ENCODE measurements at regions not wholly inside any gene's neighbourhood (a gene's known extent, or its start where the extent isn't known, plus 50 kb on each side); places are given as distances from the start of the nearest gene placed in this dataset.

DNA sequence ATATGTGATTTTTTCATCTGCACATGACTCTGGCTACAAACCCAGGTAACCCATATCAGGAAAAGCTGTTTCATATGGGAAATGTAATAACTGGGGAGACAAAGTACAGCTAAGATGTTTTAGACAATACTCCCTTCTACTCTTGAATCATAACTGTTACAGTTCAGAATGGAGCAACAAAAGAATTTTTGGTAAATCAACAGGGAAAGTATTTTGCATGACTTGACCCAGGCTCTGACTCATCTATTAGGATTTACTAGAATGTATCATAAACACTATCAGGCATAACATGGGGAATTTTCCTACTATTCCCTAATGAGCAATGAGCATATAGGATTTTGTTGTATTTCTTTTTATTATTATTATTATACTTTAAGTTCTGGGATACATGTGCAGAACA lies 553.0 kb downstream of the SLC16A7 start:
- TF ChIP-seq, protein P1, sequence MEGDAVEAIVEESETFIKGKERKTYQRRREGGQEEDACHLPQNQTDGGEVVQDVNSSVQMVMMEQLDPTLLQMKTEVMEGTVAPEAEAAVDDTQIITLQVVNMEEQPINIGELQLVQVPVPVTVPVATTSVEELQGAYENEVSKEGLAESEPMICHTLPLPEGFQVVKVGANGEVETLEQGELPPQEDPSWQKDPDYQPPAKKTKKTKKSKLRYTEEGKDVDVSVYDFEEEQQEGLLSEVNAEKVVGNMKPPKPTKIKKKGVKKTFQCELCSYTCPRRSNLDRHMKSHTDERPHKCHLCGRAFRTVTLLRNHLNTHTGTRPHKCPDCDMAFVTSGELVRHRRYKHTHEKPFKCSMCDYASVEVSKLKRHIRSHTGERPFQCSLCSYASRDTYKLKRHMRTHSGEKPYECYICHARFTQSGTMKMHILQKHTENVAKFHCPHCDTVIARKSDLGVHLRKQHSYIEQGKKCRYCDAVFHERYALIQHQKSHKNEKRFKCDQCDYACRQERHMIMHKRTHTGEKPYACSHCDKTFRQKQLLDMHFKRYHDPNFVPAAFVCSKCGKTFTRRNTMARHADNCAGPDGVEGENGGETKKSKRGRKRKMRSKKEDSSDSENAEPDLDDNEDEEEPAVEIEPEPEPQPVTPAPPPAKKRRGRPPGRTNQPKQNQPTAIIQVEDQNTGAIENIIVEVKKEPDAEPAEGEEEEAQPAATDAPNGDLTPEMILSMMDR (IDR thresholded peaks at IDR 0.05; ENCODE audit: poor library complexity, severe bottlenecking), result no peak
- Histone ChIP-seq H3K4me3 (ENCODE audit: severe bottlenecking) (no peak overlapping the region), H3K4me1 (ENCODE audit: insufficient read depth, poor library complexity, severe bottlenecking) (peaks cover 36% of the 10 kb centered on the region), H3K36me3 (ENCODE audit: low read depth) (no peaks in the 10 kb centered on the region), H3K27me3 (ENCODE audit: insufficient read depth, poor library complexity, severe bottlenecking) (no peaks in the 10 kb centered on the region), H3K9me3 (ENCODE audit: severe bottlenecking) (no peaks in the 10 kb centered on the region), H3K27ac (ENCODE audit: poor library complexity, severe bottlenecking) (peak overlapping the region; percentile 95)
- no peak for DNase-seq (ENCODE audit: low spot score)
- peak; percentile 80 for ATAC-seq (ENCODE audit: low read depth)

DNA sequence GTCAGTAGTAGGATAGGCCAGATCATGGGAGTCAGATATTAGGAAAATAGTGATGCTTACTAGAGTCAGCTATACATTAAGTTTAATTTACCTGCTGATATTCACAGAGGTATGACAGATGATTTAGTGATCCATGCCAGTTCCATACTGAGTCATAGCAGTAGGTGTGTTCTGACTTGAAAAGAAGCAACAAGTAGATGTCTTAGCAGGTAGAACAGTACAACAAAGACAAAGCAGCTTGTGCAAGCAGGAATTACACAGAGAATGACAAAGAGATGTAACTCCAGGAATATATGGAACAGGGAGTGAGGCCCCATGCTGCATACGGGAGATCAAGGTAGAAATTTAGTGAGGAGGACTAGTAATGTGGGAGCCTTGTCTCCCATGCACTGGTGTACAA lies 556.9 kb downstream of the SLC16A7 start:
- H3K36me3 ChIP-seq (ENCODE audit: low read depth), result no peaks in the 10 kb centered on the region
- no peaks in the 10 kb centered on the region for H3K27me3 ChIP-seq (ENCODE audit: insufficient read depth, poor library complexity, severe bottlenecking)
- H3K4me1 ChIP-seq (ENCODE audit: insufficient read depth, poor library complexity, severe bottlenecking), result peaks cover 35% of the 10 kb centered on the region
- H3K9me3 ChIP-seq (ENCODE audit: severe bottlenecking), result no peaks in the 10 kb centered on the region
- H3K27ac ChIP-seq (ENCODE audit: poor library complexity, severe bottlenecking), result peak overlapping the region; percentile 76
- H3K4me3 ChIP-seq (ENCODE audit: severe bottlenecking), result no peak overlapping the region
- TF ChIP-seq, protein P1 (IDR thresholded peaks at IDR 0.05; ENCODE audit: poor library complexity, severe bottlenecking), result no peak
- peak; percentile 88 for ATAC-seq (ENCODE audit: low read depth)
- no peak for DNase-seq (ENCODE audit: low spot score)

DNA sequence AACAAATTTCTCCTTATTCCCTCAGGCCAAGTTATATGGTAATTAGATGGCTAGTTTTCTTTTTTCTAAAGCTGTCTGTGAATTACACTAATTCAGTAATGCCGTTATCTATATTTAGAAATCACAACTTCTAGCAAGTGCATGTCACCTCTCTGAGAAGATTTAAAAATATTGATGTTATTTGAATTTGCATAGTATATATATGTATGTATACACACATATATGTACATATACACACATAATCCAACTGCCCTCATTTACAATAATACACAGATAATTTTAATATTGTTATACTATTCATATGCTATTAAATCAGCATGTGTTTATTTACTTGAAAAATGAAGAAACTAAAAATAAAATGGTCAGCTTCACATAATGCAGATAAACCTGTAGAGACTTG lies 563.9 kb downstream of the SLC16A7 start:
- Histone ChIP-seq H3K27me3 (ENCODE audit: insufficient read depth, poor library complexity, severe bottlenecking) (no peaks in the 10 kb centered on the region), H3K27ac (ENCODE audit: poor library complexity, severe bottlenecking) (no peak overlapping the region), H3K4me3 (ENCODE audit: severe bottlenecking) (no peak overlapping the region), H3K9me3 (ENCODE audit: severe bottlenecking) (no peaks in the 10 kb centered on the region), H3K36me3 (ENCODE audit: low read depth) (no peaks in the 10 kb centered on the region), H3K4me1 (ENCODE audit: insufficient read depth, poor library complexity, severe bottlenecking) (peaks cover 3% of the 10 kb centered on the region)
- TF ChIP-seq, protein P1 (IDR thresholded peaks at IDR 0.05; ENCODE audit: poor library complexity, severe bottlenecking), result no peak
- DNase-seq (ENCODE audit: low spot score), result no peak
- no peak for ATAC-seq (ENCODE audit: low read depth)

DNA sequence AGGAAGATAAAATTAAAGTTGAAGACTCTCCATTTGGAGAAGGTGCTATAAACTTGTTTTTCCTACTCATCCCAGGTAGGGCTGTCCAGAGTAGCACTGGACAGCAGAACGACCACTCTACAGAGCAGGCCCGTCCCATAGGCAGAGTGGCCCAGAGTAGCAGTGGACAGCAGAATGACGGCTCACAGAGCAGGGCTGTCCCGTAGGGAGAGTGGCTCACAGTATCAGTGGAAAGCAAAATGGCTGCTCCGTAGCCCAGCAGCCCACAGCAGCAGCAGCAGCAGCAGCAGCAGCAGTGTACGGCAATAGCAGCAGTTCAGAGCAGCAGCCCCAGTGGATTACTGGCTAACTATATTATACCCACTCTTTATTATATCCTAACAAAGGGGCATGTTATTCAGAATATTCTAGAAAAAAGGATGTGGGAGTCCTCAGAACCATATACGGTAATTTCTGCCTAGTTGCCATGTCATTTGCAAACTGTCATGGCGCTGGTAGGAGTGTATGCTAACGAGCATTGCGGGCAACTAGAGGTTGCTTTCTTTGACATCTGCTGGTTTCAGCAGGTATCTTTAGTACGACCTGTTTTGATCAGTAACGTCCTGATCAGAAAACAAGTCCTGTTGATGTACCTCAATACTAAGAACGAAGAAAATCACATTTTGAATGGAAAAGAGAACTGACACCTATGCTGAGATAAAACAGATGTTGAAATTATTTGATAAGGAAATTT lies 567.3 kb downstream of the SLC16A7 start:
- Histone ChIP-seq H3K4me1 (ENCODE audit: insufficient read depth, poor library complexity, severe bottlenecking) (peaks cover 3% of the 10 kb centered on the region), H3K27me3 (ENCODE audit: insufficient read depth, poor library complexity, severe bottlenecking) (no peaks in the 10 kb centered on the region), H3K36me3 (ENCODE audit: low read depth) (no peaks in the 10 kb centered on the region), H3K9me3 (ENCODE audit: severe bottlenecking) (no peaks in the 10 kb centered on the region), H3K27ac (ENCODE audit: poor library complexity, severe bottlenecking) (no peak overlapping the region), H3K4me3 (ENCODE audit: severe bottlenecking) (no peak overlapping the region)
- TF ChIP-seq, protein P1 (IDR thresholded peaks at IDR 0.05; ENCODE audit: poor library complexity, severe bottlenecking), result no peak
- no peak for DNase-seq (ENCODE audit: low spot score)
- ATAC-seq (ENCODE audit: low read depth), result no peak

DNA sequence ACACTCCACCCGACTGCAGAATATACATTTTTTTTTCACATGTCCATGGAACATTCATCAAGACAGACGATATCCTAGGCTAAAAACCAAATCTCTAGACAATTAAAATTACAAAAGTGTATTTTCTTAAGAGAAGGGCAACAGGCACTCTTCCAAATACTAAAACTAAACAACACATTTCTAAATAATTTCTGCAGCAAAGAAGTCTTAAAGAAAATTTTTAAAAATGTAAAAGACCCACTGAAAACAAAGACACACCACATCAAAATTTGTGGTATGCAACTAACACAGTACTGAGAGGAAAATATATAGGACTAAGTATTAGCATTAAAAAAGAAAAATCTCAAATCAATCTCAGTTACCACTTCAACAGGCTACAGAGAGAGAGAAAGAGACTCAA lies 570.0 kb downstream of the SLC16A7 start:
- no peak for DNase-seq (ENCODE audit: low spot score)
- no peak overlapping the region for H3K27ac ChIP-seq (ENCODE audit: poor library complexity, severe bottlenecking)
- H3K4me1 ChIP-seq (ENCODE audit: insufficient read depth, poor library complexity, severe bottlenecking), result no peaks in the 10 kb centered on the region
- H3K36me3 ChIP-seq (ENCODE audit: low read depth), result no peaks in the 10 kb centered on the region
- no peaks in the 10 kb centered on the region for H3K27me3 ChIP-seq (ENCODE audit: insufficient read depth, poor library complexity, severe bottlenecking)
- no peaks in the 10 kb centered on the region for H3K9me3 ChIP-seq (ENCODE audit: severe bottlenecking)
- TF ChIP-seq, protein P1 (IDR thresholded peaks at IDR 0.05; ENCODE audit: poor library complexity, severe bottlenecking), result no peak
- no peak for ATAC-seq (ENCODE audit: low read depth)
- H3K4me3 ChIP-seq (ENCODE audit: severe bottlenecking), result no peak overlapping the region

Data from RWPE2 (cell line).